SK-N-MC (cell line): ENCODE measurements at regions not wholly inside any gene's neighbourhood (a gene's known extent, or its start where the extent isn't known, plus 50 kb on each side); places are given as distances from the start of the nearest gene placed in this dataset.

Experiments used
- DNase-seq: peaks from one replicate; pipeline ENCODE4 v3.0.0-alpha.2; 2011; ENCODE audit warnings: low read depth, low spot score
- H3K27ac ChIP-seq: fragments of 200-600 bp; sonication (generic); 2 replicates; pipeline ENCODE4 v1.5.1; 2016; ENCODE audit warnings: mixed run types
- H3K36me3 ChIP-seq: fragments of 200-600 bp; sonication (generic); 2 replicates; pipeline ENCODE4 v1.6.1; 2017; ENCODE audit warnings: antibody characterized with exemption, low read length, mixed read lengths; ENCODE audit not compliant: insufficient read depth
- H3K4me3 ChIP-seq: fragments of 200-600 bp; sonication (generic); 2 replicates; pipeline ENCODE4 v1.5.1; 2016
- H3K9ac ChIP-seq: fragments of 200-600 bp; sonication (generic); 2 replicates; pipeline ENCODE4 v1.8.0; 2017; ENCODE audit warnings: mixed run types, mixed read lengths; ENCODE audit not compliant: insufficient read length
- H3K9me3 ChIP-seq: fragments of 200-600 bp; sonication (generic); 2 replicates; pipeline ENCODE4 v1.6.1; 2017; ENCODE audit warnings: low read depth, mild to moderate bottlenecking, antibody characterized with exemption, low read length, moderate library complexity, mixed read lengths
- EZH2 ChIP-seq: fragments of 200-600 bp; sonication (generic); IDR thresholded peaks from one replicate; pipeline ENCODE4 v1.6.1; 2017; ENCODE audit warnings: antibody characterized with exemption
- FOXP2 ChIP-seq: optimal IDR thresholded peaks from 2 replicates; pipeline ENCODE3; 2011; ENCODE audit warnings: mild to moderate bottlenecking, moderate library complexity; ENCODE audit not compliant: insufficient read depth; ENCODE audit errors: extremely low read length, control extremely low read depth
- POLR2AphosphoS5 ChIP-seq: IDR thresholded peaks from 2 replicates; pipeline ENCODE4 v1.6.1; 2012; ENCODE audit warnings: mild to moderate bottlenecking, low read depth, low read length, borderline replicate concordance

DNA sequence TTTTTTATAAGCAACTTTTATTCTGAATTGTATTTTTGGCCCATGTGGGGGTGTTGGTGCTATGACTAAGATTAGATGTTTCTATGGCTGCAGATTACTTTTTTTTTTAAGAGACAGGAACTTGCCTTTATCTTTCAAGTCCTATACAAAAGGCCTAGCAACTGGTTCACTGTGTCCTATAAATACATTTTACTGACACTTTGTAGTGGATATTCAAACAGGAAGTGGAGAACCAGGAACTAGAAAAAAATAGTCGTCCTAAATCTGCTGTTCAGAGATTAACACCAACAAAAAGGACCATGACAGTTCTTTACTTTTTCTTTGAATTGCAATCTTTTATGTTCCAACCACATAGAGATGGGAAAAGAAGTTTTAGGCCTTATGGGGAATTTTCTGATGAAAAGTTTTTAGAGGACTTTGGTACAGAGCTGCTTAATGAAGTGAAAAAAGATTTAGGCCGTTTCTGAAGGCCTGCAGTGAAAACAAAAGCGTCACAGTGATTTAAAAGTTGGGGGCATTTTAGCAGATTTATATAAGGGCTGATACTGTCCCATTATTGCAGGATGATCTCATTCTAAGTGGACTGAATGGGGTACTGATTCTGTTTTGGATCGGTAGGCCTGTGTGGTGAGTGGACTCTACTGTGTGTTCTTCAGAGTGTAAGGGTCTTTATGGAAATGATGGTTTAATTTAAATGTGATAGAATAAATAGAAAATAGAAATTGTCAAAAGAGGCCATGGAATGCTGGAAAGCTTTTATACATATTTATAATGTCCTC, 136.4 kb upstream of the DEPDC1 start:
- no peak for TF ChIP-seq POLR2AphosphoS5
- no peak for TF ChIP-seq EZH2
- TF ChIP-seq FOXP2 = no peak
- H3K4me3 ChIP-seq = no peak overlapping the region
- H3K9ac ChIP-seq = no peak overlapping the region
- no peak for DNase-seq
- no peaks in the 10 kb centered on the region for H3K36me3 ChIP-seq
- no peaks in the 10 kb centered on the region for H3K9me3 ChIP-seq
- H3K27ac ChIP-seq = no peak overlapping the region

DNA sequence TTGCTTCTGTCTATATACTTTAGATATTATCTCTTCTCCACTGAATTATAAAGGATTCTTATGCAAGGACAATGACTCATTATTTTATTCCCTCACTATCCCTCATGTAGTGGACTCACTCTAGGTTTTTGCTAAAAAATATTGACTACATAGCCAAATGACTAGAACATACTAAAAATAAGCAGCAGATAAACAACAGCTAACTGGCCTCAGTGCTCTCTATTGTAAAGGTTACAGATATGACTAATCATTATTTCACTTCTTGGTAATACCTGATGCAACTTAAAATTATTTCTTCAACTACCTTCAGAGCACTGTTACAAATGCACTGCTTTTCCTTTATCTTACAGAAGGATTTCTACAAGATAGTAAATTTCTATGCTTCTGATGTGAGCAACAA, 147.6 kb upstream of the DEPDC1 start:
- no peak overlapping the region for H3K9ac ChIP-seq
- no peaks in the 10 kb centered on the region for H3K36me3 ChIP-seq
- no peak overlapping the region for H3K4me3 ChIP-seq
- DNase-seq = no peak
- H3K9me3 ChIP-seq = no peaks in the 10 kb centered on the region
- TF ChIP-seq POLR2AphosphoS5 (no peak), FOXP2 (no peak), EZH2 (no peak)
- no peak overlapping the region for H3K27ac ChIP-seq

DNA sequence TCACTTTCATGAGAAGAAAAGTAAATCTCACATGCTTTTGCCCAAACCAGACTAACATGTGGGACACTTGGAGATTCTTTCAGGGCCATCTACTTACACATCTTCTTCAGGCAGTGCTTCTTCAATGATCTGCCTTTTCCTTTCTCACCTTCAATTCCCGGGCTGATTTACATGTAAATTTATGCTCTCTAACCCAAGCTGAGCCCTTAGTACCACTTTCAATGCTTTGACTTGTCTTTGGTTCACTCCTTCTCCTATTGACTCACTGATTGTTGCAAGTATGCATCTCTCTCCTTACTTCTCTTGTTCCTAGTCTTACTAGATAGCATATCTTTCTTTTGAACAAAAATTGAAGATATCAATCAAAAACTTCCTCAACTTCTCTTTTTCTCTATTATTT, 154.2 kb upstream of the DEPDC1 start:
- H3K9me3 ChIP-seq = no peaks in the 10 kb centered on the region
- no peak overlapping the region for H3K27ac ChIP-seq
- no peak for DNase-seq
- TF ChIP-seq FOXP2 = no peak
- no peak for TF ChIP-seq POLR2AphosphoS5
- TF ChIP-seq EZH2 = no peak
- no peaks in the 10 kb centered on the region for H3K36me3 ChIP-seq
- no peak overlapping the region for H3K9ac ChIP-seq
- no peak overlapping the region for H3K4me3 ChIP-seq

DNA sequence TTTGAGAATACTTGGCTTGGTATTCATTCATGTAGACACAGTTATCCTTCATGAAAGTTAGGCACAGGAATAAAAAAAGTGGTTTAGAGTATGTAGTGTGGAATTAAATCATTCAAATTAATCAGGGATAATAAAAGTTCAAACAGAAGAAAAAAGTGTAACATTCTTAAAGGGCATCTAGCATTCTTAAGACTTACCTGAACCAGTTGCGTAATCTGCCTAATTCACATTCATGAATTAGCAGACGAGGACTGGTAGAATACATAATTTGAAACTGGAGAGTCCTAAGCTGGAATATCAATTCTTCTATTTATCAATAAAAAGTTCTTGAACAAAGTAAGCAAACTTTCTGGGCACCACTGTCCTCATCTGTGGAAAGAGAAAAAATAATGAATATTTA, 157.0 kb upstream of the DEPDC1 start:
- H3K27ac ChIP-seq = no peak overlapping the region
- no peak overlapping the region for H3K4me3 ChIP-seq
- DNase-seq = no peak
- H3K9ac ChIP-seq = no peak overlapping the region
- TF ChIP-seq FOXP2 (no peak), EZH2 (no peak), POLR2AphosphoS5 (no peak)
- H3K36me3 ChIP-seq = no peaks in the 10 kb centered on the region
- no peaks in the 10 kb centered on the region for H3K9me3 ChIP-seq

DNA sequence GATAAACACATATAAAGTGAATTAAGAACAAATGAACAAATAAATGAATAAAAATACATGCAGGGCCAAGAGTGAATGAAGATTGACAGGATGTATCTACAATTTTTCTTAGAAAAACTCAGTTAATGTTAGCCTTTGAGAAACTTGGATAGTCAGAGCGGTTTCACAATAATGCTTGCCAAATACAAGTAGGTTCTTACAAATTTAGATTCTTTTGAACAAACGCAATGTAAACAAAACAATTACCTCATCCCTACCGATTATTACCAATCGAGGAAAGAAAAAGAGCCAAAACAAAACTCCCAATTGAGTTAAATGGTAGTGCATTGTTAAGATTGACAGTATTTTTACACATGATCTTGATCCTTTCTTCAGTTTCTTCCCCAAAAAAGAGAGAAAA, 176.9 kb upstream of the DEPDC1 start:
- DNase-seq = no peak
- TF ChIP-seq POLR2AphosphoS5 (no peak), EZH2 (no peak), FOXP2 (no peak)
- Histone ChIP-seq H3K9me3 (no peaks in the 10 kb centered on the region), H3K36me3 (no peaks in the 10 kb centered on the region), H3K27ac (no peak overlapping the region), H3K4me3 (no peak overlapping the region), H3K9ac (no peak overlapping the region)

DNA sequence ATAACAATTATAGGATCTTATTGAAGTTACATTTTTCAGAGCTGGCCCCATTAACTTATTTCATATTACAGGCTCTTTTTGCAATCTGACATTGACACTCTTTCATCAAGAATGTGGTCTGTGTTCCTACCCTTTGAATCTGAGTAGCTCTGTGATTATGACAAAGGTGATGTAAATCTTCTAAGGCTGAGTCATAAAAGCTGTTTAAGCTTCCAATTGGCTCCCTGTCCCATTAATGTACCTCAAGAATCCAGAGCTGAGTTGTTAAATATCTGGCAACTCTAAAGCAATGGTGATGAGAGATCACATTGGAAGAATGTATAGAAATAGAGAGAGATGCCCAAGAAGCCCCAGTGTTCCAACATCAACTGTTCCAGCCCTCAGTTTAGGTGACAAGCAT, 178.5 kb upstream of the DEPDC1 start:
- Histone ChIP-seq H3K9ac (no peak overlapping the region), H3K9me3 (no peaks in the 10 kb centered on the region), H3K4me3 (no peak overlapping the region), H3K36me3 (no peaks in the 10 kb centered on the region), H3K27ac (no peak overlapping the region)
- TF ChIP-seq POLR2AphosphoS5 (no peak), EZH2 (no peak), FOXP2 (no peak)
- no peak for DNase-seq

DNA sequence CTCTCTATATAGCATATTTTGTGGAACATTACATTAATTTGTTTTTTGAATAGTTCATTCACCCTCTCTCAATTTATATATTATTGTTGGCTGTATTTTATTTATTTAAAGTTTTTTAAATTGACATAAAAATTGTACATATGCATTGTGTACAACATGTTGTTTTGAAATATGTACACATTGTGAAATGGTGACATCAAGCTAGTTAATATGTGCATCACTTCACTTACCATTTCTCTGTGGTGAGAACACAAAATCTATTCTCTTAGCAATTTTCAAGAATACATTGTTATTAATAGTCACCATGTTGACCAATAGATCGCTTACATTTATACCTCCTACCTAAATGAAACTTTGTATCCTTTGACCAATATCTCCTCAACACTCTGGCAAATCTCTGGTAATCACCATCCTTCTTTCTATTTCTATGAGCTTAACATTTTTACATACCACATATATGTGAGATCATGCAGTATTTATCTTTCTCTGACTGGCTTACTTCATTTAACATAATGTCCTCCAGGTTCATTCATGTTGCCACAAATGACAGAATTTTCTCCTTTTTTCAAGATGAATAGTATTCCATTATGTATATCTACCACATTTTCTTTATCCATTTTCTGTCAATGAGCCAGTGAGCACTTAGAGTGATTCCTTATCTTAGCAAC, 180.9 kb upstream of the DEPDC1 start:
- Histone ChIP-seq H3K4me3 (no peak overlapping the region), H3K9ac (no peak overlapping the region), H3K27ac (no peak overlapping the region), H3K36me3 (no peaks in the 10 kb centered on the region), H3K9me3 (no peaks in the 10 kb centered on the region)
- DNase-seq = no peak
- no peak for TF ChIP-seq EZH2
- TF ChIP-seq POLR2AphosphoS5 = no peak
- TF ChIP-seq FOXP2 = no peak

DNA sequence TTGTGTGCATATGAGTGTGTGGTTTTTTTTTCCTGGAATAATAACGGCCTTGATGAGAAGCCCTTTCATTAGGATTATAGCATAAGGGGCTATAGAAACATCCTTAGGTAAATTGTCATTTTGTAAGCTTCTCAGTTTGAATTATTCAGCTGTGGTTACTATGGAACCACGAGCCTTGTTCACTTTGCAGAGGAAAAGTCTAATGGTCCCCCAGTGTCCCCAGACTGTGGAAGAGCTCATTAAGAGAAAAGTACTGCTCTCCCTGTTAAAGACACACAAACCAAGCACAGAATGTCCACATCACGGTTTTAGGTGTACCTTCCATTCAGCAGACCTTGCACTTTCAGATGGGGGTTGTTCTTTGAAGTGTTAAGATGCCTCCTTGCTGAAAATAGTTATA, 199.3 kb upstream of the DEPDC1 start:
- H3K4me3 ChIP-seq = no peak overlapping the region
- no peak overlapping the region for H3K9ac ChIP-seq
- no peaks in the 10 kb centered on the region for H3K36me3 ChIP-seq
- no peaks in the 10 kb centered on the region for H3K9me3 ChIP-seq
- no peak for DNase-seq
- H3K27ac ChIP-seq = no peak overlapping the region
- no peak for TF ChIP-seq POLR2AphosphoS5
- TF ChIP-seq FOXP2 = no peak
- no peak for TF ChIP-seq EZH2
